GM12878 (cell line): ENCODE measurements at regions not wholly inside any gene's neighbourhood (a gene's known extent, or its start where the extent isn't known, plus 50 kb on each side); places are given as distances from the start of the nearest gene placed in this dataset.

Source experiments
- ATAC-seq: fragments of 200-7000 bp; cut with Tn5 transposase; 3 replicates; pipeline ENCODE4 v1.9.1; 2020; ENCODE audit warnings: mild to moderate bottlenecking, moderate library complexity
- BruUV-seq: library from RNA; stranded (reverse); fragments of 400-500 nt; replicated peaks from 2 replicates; lab custom pipeline; 2021; lab: Mats Ljungman, UMichigan
- CTCF ChIA-PET: fragments of 300-600 bp; sonication (Branson Sonifier 250); formaldehyde crosslinking; extraction: SDS; loops from one replicate; lab custom pipeline; 2021; ENCODE audit warnings: inconsistent platforms; lab: Yijun Ruan, JAX
- POLR2A ChIA-PET: fragments of 350-600 bp; formaldehyde crosslinking; extraction: SDS; loops from one replicate; lab custom pipeline; 2021; ENCODE audit warnings: inconsistent platforms; lab: Charles Lee
- RAD21 ChIA-PET: fragments of 300-600 bp; sonication (Branson Sonifier 250); formaldehyde crosslinking; loops from one replicate; lab custom pipeline; 2023; ENCODE audit warnings: antibody characterized with exemption; ENCODE audit not compliant: unreplicated experiment; lab: Charles Lee
- SMC1A ChIA-PET: fragments of 300-600 bp; sonication (Branson Sonifier 250); formaldehyde crosslinking; loops from one replicate; lab custom pipeline; 2023; ENCODE audit not compliant: unreplicated experiment, uncharacterized antibody; lab: Charles Lee
- DNase-seq: peaks from one replicate; pipeline ENCODE4 v3.0.0-alpha.2; 2011; ENCODE audit warnings: low read depth, low spot score
- FAIRE-seq: peaks from 3 replicates; lab custom pipeline; 2011; peaks lifted over from hg19 to GRCh38; lab: Jason Lieb, UNC
- H2AFZ ChIP-seq: 2 replicates; pipeline ENCODE4 v1.6.0; 2011; ENCODE audit warnings: low read depth, low read length, control low read depth; ENCODE audit not compliant: control insufficient read depth
- H3K27ac ChIP-seq: 2 replicates; pipeline ENCODE4 v1.5.1; 2011; ENCODE audit warnings: control low read depth; ENCODE audit not compliant: control insufficient read depth, insufficient read depth
- H3K27me3 ChIP-seq, 2 experiments: replicated peaks in 1 of 2; 2 replicates each; pipeline versions ENCODE4 v1.6.0 to v1.6.1; 2011; ENCODE audit warnings: low read length in 1 of 2; ENCODE audit not compliant: control insufficient read depth in 2 of 2, insufficient read depth in 2 of 2
- H3K36me3 ChIP-seq, 2 experiments: 2 replicates each; pipeline ENCODE4 v1.5.1; 2011; ENCODE audit warnings: low read length in 1 of 2; ENCODE audit not compliant: control insufficient read depth in 2 of 2, insufficient read depth in 2 of 2
- H3K4me1 ChIP-seq: 2 replicates; pipeline ENCODE4 v1.6.1; 2011; ENCODE audit warnings: mild to moderate bottlenecking, low read length, moderate library complexity, mixed read lengths; ENCODE audit not compliant: control insufficient read depth, insufficient read depth
- H3K4me2 ChIP-seq: 2 replicates; pipeline ENCODE4 v1.6.0; 2011; ENCODE audit warnings: control low read depth; ENCODE audit not compliant: control insufficient read depth, insufficient read depth
- H3K4me3 ChIP-seq: fragments of 200-600 bp; sonication (generic); 2 replicates; pipeline ENCODE4 v1.5.1; 2016
- H3K79me2 ChIP-seq: 2 replicates; pipeline ENCODE4 v1.6.0; 2011; ENCODE audit warnings: low read length; ENCODE audit not compliant: control insufficient read depth, insufficient read depth
- H3K9ac ChIP-seq: 2 replicates; pipeline ENCODE4 v1.8.0; 2011; ENCODE audit warnings: low read length, control low read depth, mixed read lengths; ENCODE audit not compliant: control insufficient read depth, insufficient read depth
- H3K9me3 ChIP-seq: replicated peaks from 3 replicates; pipeline ENCODE4 v1.5.1; 2011; ENCODE audit warnings: mild to moderate bottlenecking, low read length; ENCODE audit not compliant: control insufficient read depth, insufficient read depth
- H4K20me1 ChIP-seq: 2 replicates; pipeline ENCODE4 v1.6.0; 2011; ENCODE audit not compliant: control insufficient read depth, insufficient read depth
- BMI1 ChIP-seq: fragments of 450-650 bp; IDR thresholded peaks from 2 replicates; pipeline ENCODE4 v1.6.1; 2016; ENCODE audit warnings: mild to moderate bottlenecking, moderate library complexity, borderline replicate concordance
- LARP7 ChIP-seq: fragments of 450-650 bp; IDR thresholded peaks from 2 replicates; pipeline ENCODE4 v1.6.1; 2017; ENCODE audit warnings: mild to moderate bottlenecking
- RAD21 ChIP-seq: IDR thresholded peaks from 2 replicates; pipeline ENCODE4 v1.6.1; 2011; ENCODE audit warnings: mild to moderate bottlenecking, low read depth, low read length, moderate library complexity; ENCODE audit not compliant: insufficient read depth
- SIN3A ChIP-seq: IDR thresholded peaks from 2 replicates; pipeline ENCODE4 v1.6.1; 2012; ENCODE audit warnings: low read depth, low read length, improper control_type of control experiment
- ZNF622 ChIP-seq: fragments of 450-650 bp; IDR thresholded peaks from 2 replicates; pipeline ENCODE4 v1.6.1; 2017; ENCODE audit warnings: mild to moderate bottlenecking, inconsistent platforms
- WGBS: methylation state at CpG from one replicate; pipeline ENCODE4 v1.1.6; 2016; ENCODE audit warnings: low lambda C conversion rate; ENCODE audit not compliant: insufficient replicate concordance, insufficient coverage; ENCODE audit errors: missing lambda C conversion rate; 5-methylcytosine and 5-hydroxymethylcytosine counted together
- in situ Hi-C: fragments of 300-500 bp; cut with MboI; formaldehyde crosslinking; loops from 9 replicates; pipeline ENCODE4 v1.14.3; 2018; ENCODE audit warnings: mixed read lengths
- intact Hi-C: fragments of 100-400 bp; cut with micrococcal nuclease; formaldehyde crosslinking; loops from one replicate; pipeline ENCODE4 v1.14.2; 2022; ENCODE audit not compliant: unreplicated experiment
- TF ChIP-seq, protein P1 (sequence below): fragments of 450-650 bp; IDR thresholded peaks from 2 replicates; pipeline ENCODE4 v1.6.1; 2016; ENCODE audit warnings: mild to moderate bottlenecking, moderate library complexity, borderline replicate concordance

DNA sequence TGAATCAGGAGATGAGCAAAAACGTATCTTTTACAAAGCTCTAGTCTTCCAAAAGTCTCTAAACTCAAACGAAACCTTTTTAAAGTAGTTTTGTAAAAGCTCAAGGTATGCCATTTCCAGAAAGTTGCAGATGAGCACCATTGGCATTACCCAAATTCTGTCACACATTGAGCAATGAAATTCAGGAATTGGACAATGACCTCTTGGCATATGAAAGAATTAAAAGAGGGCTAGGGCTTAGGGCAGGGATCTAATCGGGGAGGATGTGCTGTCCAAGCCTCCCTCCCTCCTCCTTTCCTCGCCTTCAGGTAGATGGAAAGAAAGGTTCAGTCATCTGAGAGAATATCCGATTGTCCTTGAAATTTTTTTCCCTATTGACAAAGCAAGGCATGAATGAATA lies 133.1 kb upstream of the CPNE4 start (continued):
- no peak for TF ChIP-seq ZNF622
- TF ChIP-seq, all 136 proteins: peak for 0

DNA sequence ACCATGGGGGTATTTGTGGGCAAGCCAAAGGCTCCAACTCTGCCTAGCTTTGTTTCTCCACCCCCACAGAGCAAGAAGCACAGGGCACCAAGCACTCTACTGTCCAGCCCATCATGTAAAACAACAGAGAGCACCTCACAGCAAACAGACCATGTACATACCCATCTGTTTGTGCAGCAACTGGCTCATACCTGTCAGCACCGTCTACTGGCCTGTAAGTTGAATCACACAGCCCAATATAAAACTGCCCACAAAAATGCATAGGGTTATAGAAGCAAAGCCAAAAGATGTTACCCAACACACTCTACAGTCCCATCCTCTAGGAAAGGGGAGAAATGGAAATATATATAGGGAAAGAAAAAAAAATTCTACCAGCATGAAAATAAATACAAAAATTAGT lies 139.7 kb upstream of the CPNE4 start:
- in situ Hi-C loops = no loop called here
- Histone ChIP-seq H3K79me2 (no peaks in the 10 kb centered on the region), H3K4me1 (no peaks in the 10 kb centered on the region), H3K27ac (no peak overlapping the region), H4K20me1 (no peaks in the 10 kb centered on the region), H3K9me3 (no peaks in the 10 kb centered on the region), H3K4me2 (no peak overlapping the region), H3K9ac (no peak overlapping the region), H3K36me3 (no peaks in the 10 kb centered on the region), H3K27me3 (peaks cover 0 to 2% of the 10 kb centered on the region in 2 experiments; a peak in 1 of 4 replicates), H3K4me3 (no peak overlapping the region), H2AFZ (no peak overlapping the region)
- WGBS = 69% methylated on average over 1 of the region's 1 CpG
- TF ChIP-seq BMI1 = no peak
- TF ChIP-seq, protein P1, sequence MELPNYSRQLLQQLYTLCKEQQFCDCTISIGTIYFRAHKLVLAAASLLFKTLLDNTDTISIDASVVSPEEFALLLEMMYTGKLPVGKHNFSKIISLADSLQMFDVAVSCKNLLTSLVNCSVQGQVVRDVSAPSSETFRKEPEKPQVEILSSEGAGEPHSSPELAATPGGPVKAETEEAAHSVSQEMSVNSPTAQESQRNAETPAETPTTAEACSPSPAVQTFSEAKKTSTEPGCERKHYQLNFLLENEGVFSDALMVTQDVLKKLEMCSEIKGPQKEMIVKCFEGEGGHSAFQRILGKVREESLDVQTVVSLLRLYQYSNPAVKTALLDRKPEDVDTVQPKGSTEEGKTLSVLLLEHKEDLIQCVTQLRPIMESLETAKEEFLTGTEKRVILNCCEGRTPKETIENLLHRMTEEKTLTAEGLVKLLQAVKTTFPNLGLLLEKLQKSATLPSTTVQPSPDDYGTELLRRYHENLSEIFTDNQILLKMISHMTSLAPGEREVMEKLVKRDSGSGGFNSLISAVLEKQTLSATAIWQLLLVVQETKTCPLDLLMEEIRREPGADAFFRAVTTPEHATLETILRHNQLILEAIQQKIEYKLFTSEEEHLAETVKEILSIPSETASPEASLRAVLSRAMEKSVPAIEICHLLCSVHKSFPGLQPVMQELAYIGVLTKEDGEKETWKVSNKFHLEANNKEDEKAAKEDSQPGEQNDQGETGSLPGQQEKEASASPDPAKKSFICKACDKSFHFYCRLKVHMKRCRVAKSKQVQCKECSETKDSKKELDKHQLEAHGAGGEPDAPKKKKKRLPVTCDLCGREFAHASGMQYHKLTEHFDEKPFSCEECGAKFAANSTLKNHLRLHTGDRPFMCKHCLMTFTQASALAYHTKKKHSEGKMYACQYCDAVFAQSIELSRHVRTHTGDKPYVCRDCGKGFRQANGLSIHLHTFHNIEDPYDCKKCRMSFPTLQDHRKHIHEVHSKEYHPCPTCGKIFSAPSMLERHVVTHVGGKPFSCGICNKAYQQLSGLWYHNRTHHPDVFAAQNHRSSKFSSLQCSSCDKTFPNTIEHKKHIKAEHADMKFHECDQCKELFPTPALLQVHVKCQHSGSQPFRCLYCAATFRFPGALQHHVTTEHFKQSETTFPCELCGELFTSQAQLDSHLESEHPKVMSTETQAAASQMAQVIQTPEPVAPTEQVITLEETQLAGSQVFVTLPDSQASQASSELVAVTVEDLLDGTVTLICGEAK = no peak
- no peak for TF ChIP-seq RAD21
- TF ChIP-seq SIN3A = no peak
- no peak for TF ChIP-seq LARP7
- ChIA-PET SMC1A (no interaction called here), POLR2A (no interaction called here), CTCF (no interaction called here), RAD21 (no interaction called here)
- BruUV-seq = no TSS peak
- FAIRE-seq (no peak), DNase-seq (no peak), ATAC-seq (no peak)
- intact Hi-C loops = no loop called here
